Caco-2 (cell line): ENCODE measurements at regions not wholly inside any gene's neighbourhood (a gene's known extent, or its start where the extent isn't known, plus 50 kb on each side); places are given as distances from the start of the nearest gene placed in this dataset.

ENCODE experiments used
- BruUV-seq: library from RNA; stranded (reverse); fragments of 400-500 nt; replicated peaks from 2 replicates; lab custom pipeline; 2021; lab: Mats Ljungman, UMichigan
- CTCF ChIA-PET: fragments of 300-600 bp; sonication (Branson Sonifier 250); formaldehyde crosslinking; loops from one replicate; lab custom pipeline; 2022; ENCODE audit warnings: antibody characterized with exemption; lab: Charles Lee
- POLR2A ChIA-PET: fragments of 300-600 bp; sonication (Branson Sonifier 250); formaldehyde crosslinking; loops from one replicate; lab custom pipeline; 2022; ENCODE audit warnings: antibody characterized with exemption; lab: Charles Lee
- DNase-seq, 2 experiments: peaks; one replicate each; pipeline versions ENCODE4 v3.0.0 to v3.0.0-alpha.2; 2020 to 2022
- H3K27me3 ChIP-seq: replicated peaks from 2 replicates; pipeline ENCODE4 v1.6.0; 2011; ENCODE audit warnings: low read length; ENCODE audit not compliant: control insufficient read depth, insufficient read depth
- H3K36me3 ChIP-seq: 2 replicates; pipeline ENCODE4 v1.5.1; 2011; ENCODE audit warnings: low read length; ENCODE audit not compliant: control insufficient read depth, insufficient read depth
- H3K4me1 ChIP-seq: fragments of 250-450 bp; sonication (Bioruptor Pico); 2 replicates; pipeline ENCODE4 v1.5.1; 2020; ENCODE audit warnings: mild to moderate bottlenecking
- H3K4me3 ChIP-seq: 2 replicates; pipeline ENCODE4 v1.5.1; 2011; ENCODE audit warnings: low read depth, mild to moderate bottlenecking, control low read depth, low read length
- H3K9me3 ChIP-seq: fragments of 250-450 bp; sonication (Bioruptor Pico); 2 replicates; pipeline ENCODE4 v1.5.1; 2020; ENCODE audit warnings: mild to moderate bottlenecking, moderate library complexity
- H3K27ac Mint-ChIP-seq: one replicate; pipeline ENCODE4 v1.8.0; 2022; ENCODE audit warnings: mixed read lengths; ENCODE audit not compliant: unreplicated experiment
- H3K27me3 Mint-ChIP-seq: one replicate; pipeline ENCODE4 v1.8.0; 2022; ENCODE audit warnings: mixed read lengths; ENCODE audit not compliant: insufficient read depth, unreplicated experiment
- H3K36me3 Mint-ChIP-seq: one replicate; pipeline ENCODE4 v1.8.0; 2022; ENCODE audit warnings: mild to moderate bottlenecking, mixed read lengths; ENCODE audit not compliant: insufficient read depth, unreplicated experiment
- H3K4me1 Mint-ChIP-seq: one replicate; pipeline ENCODE4 v1.8.0; 2022; ENCODE audit warnings: low read depth, mixed read lengths; ENCODE audit not compliant: unreplicated experiment
- H3K4me3 Mint-ChIP-seq: one replicate; pipeline ENCODE4 v1.8.0; 2022; ENCODE audit warnings: mild to moderate bottlenecking, moderate library complexity, mixed read lengths; ENCODE audit not compliant: unreplicated experiment
- H3K9me3 Mint-ChIP-seq: one replicate; pipeline ENCODE4 v1.8.0; 2022; ENCODE audit warnings: mixed read lengths; ENCODE audit not compliant: unreplicated experiment
- CTCF ChIP-seq, 2 experiments: fragments of 200-600 bp in 1 of 2; IDR thresholded peaks; 1 replicate in 1 of 2; 2 replicates in 1 of 2; pipeline versions ENCODE4 v1.5.1 to v1.8.0; 2011 to 2022; ENCODE audit warnings: antibody characterized with exemption in 1 of 2, control low read depth in 1 of 2, inconsistent platforms in 1 of 2, low read depth in 1 of 2, low read length in 1 of 2, mild to moderate bottlenecking in 1 of 2, moderate library complexity in 1 of 2; ENCODE audit not compliant: insufficient read depth in 1 of 2, severe bottlenecking in 1 of 2, unreplicated experiment in 1 of 2
- intact Hi-C: fragments of 100-400 bp; cut with micrococcal nuclease; formaldehyde crosslinking; loops from one replicate; pipeline ENCODE4 v1.10.0; 2022; ENCODE audit not compliant: unreplicated experiment

- Mint-ChIP-seq H3K27me3 (no peaks in the 10 kb centered on the region), H3K4me1 (no peaks in the 10 kb centered on the region), H3K9me3 (peaks cover 18% of the 10 kb centered on the region), H3K4me3 (no peak overlapping the region), H3K36me3 (no peaks in the 10 kb centered on the region), H3K27ac (no peak overlapping the region)
- no peaks in the 10 kb centered on the region; the same call in 1 of the 2 replicates for H3K9me3 ChIP-seq
- intact Hi-C loops = no loop called here
- no peak for DNase-seq
- no peak for TF ChIP-seq CTCF (IDR thresholded peaks at IDR 0.05; ENCODE audit: insufficient read depth in 1 of 2, low read depth in 1 of 2, low read length in 1 of 2, severe bottlenecking in 1 of 2, unreplicated experiment in 1 of 2)
- no peaks in the 10 kb centered on the region for H3K36me3 ChIP-seq
- H3K4me1 ChIP-seq = no peaks in the 10 kb centered on the region
- no peaks in the 10 kb centered on the region for H3K27me3 ChIP-seq
- ChIA-PET CTCF (no interaction called here), POLR2A (no interaction called here)
- no TSS peak for BruUV-seq
- no peak overlapping the region for H3K4me3 ChIP-seq
These were observed 506.5 kb downstream of the TCERG1L start for GRCh38 chr10:130804778-130805634.

DNA sequence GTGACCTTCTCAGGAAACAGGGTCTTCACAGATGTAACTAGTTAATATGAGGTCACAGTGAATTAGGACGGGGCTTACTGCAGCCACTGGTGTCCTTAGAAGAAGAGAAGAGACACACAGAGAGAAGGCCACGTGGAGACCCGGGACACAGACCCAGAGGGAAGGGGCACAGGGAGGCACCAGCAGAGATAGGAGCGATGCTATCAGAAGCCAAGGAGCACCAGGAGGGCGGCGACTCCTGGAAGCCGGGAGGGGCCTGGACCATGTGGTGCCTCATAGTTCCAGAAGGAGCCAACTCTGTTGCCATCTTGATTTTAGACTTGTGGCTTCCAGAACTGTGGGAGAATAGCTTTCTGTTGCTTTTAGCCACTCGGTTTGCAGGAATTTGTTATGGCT, 505.9 kb downstream of the TCERG1L start:
- no peak overlapping the region for H3K4me3 ChIP-seq
- intact Hi-C loops = no loop called here
- H3K27ac Mint-ChIP-seq = no peak overlapping the region
- no peaks in the 10 kb centered on the region for H3K4me1 Mint-ChIP-seq
- H3K27me3 Mint-ChIP-seq = no peaks in the 10 kb centered on the region
- TF ChIP-seq CTCF (IDR thresholded peaks at IDR 0.05; ENCODE audit: insufficient read depth in 1 of 2, low read depth in 1 of 2, low read length in 1 of 2, severe bottlenecking in 1 of 2, unreplicated experiment in 1 of 2) = no peak
- no peaks in the 10 kb centered on the region; the same call in 1 of the 2 replicates for H3K9me3 ChIP-seq
- H3K36me3 Mint-ChIP-seq = no peaks in the 10 kb centered on the region
- H3K4me1 ChIP-seq = no peaks in the 10 kb centered on the region
- H3K9me3 Mint-ChIP-seq = peaks cover 12% of the 10 kb centered on the region
- BruUV-seq = no TSS peak
- no peaks in the 10 kb centered on the region for H3K27me3 ChIP-seq
- POLR2A ChIA-PET = no interaction called here
- CTCF ChIA-PET = no interaction called here
- no peak for DNase-seq
- H3K36me3 ChIP-seq = no peaks in the 10 kb centered on the region
- no peak overlapping the region for H3K4me3 Mint-ChIP-seq

- Mint-ChIP-seq H3K27me3 (no peaks in the 10 kb centered on the region), H3K4me3 (no peak overlapping the region), H3K27ac (no peak overlapping the region), H3K4me1 (no peaks in the 10 kb centered on the region), H3K9me3 (peaks cover 11% of the 10 kb centered on the region), H3K36me3 (no peaks in the 10 kb centered on the region)
- CTCF ChIA-PET = no interaction called here
- Histone ChIP-seq H3K27me3 (no peaks in the 10 kb centered on the region), H3K9me3 (no peaks in the 10 kb centered on the region), H3K4me3 (no peak overlapping the region), H3K4me1 (no peaks in the 10 kb centered on the region), H3K36me3 (no peaks in the 10 kb centered on the region)
- POLR2A ChIA-PET = no interaction called here
- BruUV-seq = no TSS peak
- TF ChIP-seq CTCF (IDR thresholded peaks at IDR 0.05; ENCODE audit: insufficient read depth in 1 of 2, low read depth in 1 of 2, low read length in 1 of 2, severe bottlenecking in 1 of 2, unreplicated experiment in 1 of 2) = no peak
- DNase-seq = no peak
- intact Hi-C loops = no loop called here
These were observed 505.1 kb downstream of the TCERG1L start for GRCh38 chr10:130806426-130806825.
